DND-41 (cell line): ENCODE measurements at regions not wholly inside any gene's neighbourhood (a gene's known extent, or its start where the extent isn't known, plus 50 kb on each side); places are given as distances from the start of the nearest gene placed in this dataset.

Source experiments
- CTCF ChIP-seq: IDR thresholded peaks from 2 replicates; pipeline ENCODE4 v1.5.1; 2012; ENCODE audit warnings: borderline replicate concordance, low read length, moderate library complexity, mild to moderate bottlenecking; ENCODE audit not compliant: poor library complexity, severe bottlenecking; ENCODE audit errors: extremely low read depth
- EZH2 ChIP-seq: IDR thresholded peaks from 3 replicates; pipeline ENCODE4 v1.6.1; 2012; ENCODE audit warnings: borderline replicate concordance, low read depth, mild to moderate bottlenecking, moderate library complexity, low read length, inconsistent platforms; ENCODE audit not compliant: severe bottlenecking

GRCh38 chr10:118214776-118215175, 127.3 kb downstream of the FAM204A start:
- TF ChIP-seq CTCF (no peak), EZH2 (no peak)
